Hepatocyte (in vitro differentiated cells): ENCODE measurements at regions not wholly inside any gene's neighbourhood (a gene's known extent, or its start where the extent isn't known, plus 50 kb on each side); places are given as distances from the start of the nearest gene placed in this dataset.

Experiments
- DNase-seq: peaks from one replicate; pipeline ENCODE4 v3.0.0-alpha.2; 2016; ENCODE audit warnings: low spot score
- H2AFZ ChIP-seq: fragments of 200-600 bp; sonication (generic); 2 replicates; pipeline ENCODE4 v1.6.0; 2016; ENCODE audit warnings: antibody characterized with exemption, mild to moderate bottlenecking
- H3K27ac ChIP-seq: fragments of 200-600 bp; sonication (generic); 2 replicates; pipeline ENCODE4 v1.5.1; 2016; ENCODE audit warnings: mild to moderate bottlenecking
- H3K27me3 ChIP-seq: fragments of 200-600 bp; sonication (generic); 2 replicates; pipeline ENCODE4 v1.6.1; 2016
- H3K36me3 ChIP-seq: fragments of 200-600 bp; sonication (generic); replicated peaks from 2 replicates; pipeline ENCODE4 v1.5.1; 2016; ENCODE audit warnings: low read depth; ENCODE audit not compliant: insufficient read depth
- H3K4me1 ChIP-seq: fragments of 200-600 bp; sonication (generic); 2 replicates; pipeline ENCODE4 v1.5.1; 2016; ENCODE audit warnings: mild to moderate bottlenecking, moderate library complexity; ENCODE audit not compliant: insufficient read depth
- H3K4me2 ChIP-seq: fragments of 200-600 bp; sonication (generic); 2 replicates; pipeline ENCODE4 v1.6.0; 2016
- H3K4me3 ChIP-seq: fragments of 200-600 bp; sonication (generic); 2 replicates; pipeline ENCODE4 v1.5.1; 2016; ENCODE audit warnings: mild to moderate bottlenecking
- H3K79me2 ChIP-seq: fragments of 200-600 bp; sonication (generic); 2 replicates; pipeline ENCODE4 v1.6.0; 2017; ENCODE audit warnings: mild to moderate bottlenecking
- H3K9me2 ChIP-seq: fragments of 200-600 bp; sonication (generic); replicated peaks from 2 replicates; pipeline ENCODE4 v1.6.0; 2017; ENCODE audit warnings: mild to moderate bottlenecking; ENCODE audit not compliant: insufficient read depth
- H3K9me3 ChIP-seq: fragments of 200-600 bp; sonication (generic); 2 replicates; pipeline ENCODE4 v1.5.1; 2016; ENCODE audit warnings: low read depth, mild to moderate bottlenecking
- H4K20me1 ChIP-seq: fragments of 200-600 bp; sonication (generic); 2 replicates; pipeline ENCODE4 v1.6.0; 2016; ENCODE audit warnings: mild to moderate bottlenecking; ENCODE audit not compliant: insufficient read depth, poor library complexity, severe bottlenecking
- CTCF ChIP-seq: fragments of 200-600 bp; sonication (generic); IDR thresholded peaks from 2 replicates; pipeline ENCODE4 v1.5.1; 2016; ENCODE audit warnings: antibody characterized with exemption, mild to moderate bottlenecking; ENCODE audit not compliant: poor library complexity
- EZH2 ChIP-seq: fragments of 200-600 bp; sonication (generic); IDR thresholded peaks from 2 replicates; pipeline ENCODE4 v1.6.1; 2016; ENCODE audit warnings: antibody characterized with exemption, mild to moderate bottlenecking, borderline replicate concordance
- EZH2phosphoT487 ChIP-seq: fragments of 200-600 bp; sonication (generic); IDR thresholded peaks from one replicate; pipeline ENCODE4 v1.6.1; 2018; ENCODE audit warnings: antibody characterized with exemption, mild to moderate bottlenecking, low read depth, moderate library complexity; ENCODE audit not compliant: unreplicated experiment, severe bottlenecking
- WGBS: methylation state at CpG from one replicate; pipeline ENCODE4 v1.1.6; 2016; ENCODE audit warnings: low lambda C conversion rate; ENCODE audit errors: missing lambda C conversion rate; 5-methylcytosine and 5-hydroxymethylcytosine counted together

GRCh38 chr11:105206633-105207032 is 67.1 kb upstream of the CARD18 start:
- H3K9me2 ChIP-seq = no peaks in the 10 kb centered on the region
- no peaks in the 10 kb centered on the region for H3K27me3 ChIP-seq
- TF ChIP-seq EZH2 (no peak), CTCF (no peak), EZH2phosphoT487 (no peak)
- no peak overlapping the region for H3K4me2 ChIP-seq
- no peak overlapping the region for H2AFZ ChIP-seq
- no peak overlapping the region for H3K4me3 ChIP-seq
- H3K27ac ChIP-seq = no peak overlapping the region
- WGBS = 60% methylated on average over 4 of the region's 4 CpGs
- no peaks in the 10 kb centered on the region for H4K20me1 ChIP-seq
- H3K9me3 ChIP-seq = no peaks in the 10 kb centered on the region
- H3K4me1 ChIP-seq = peaks cover 17% of the 10 kb centered on the region
- no peak for DNase-seq
- no peaks in the 10 kb centered on the region for H3K36me3 ChIP-seq
- no peaks in the 10 kb centered on the region for H3K79me2 ChIP-seq

- H2AFZ ChIP-seq = no peak overlapping the region
- H3K9me3 ChIP-seq = no peaks in the 10 kb centered on the region
- no peaks in the 10 kb centered on the region for H3K79me2 ChIP-seq
- TF ChIP-seq EZH2phosphoT487 (no peak), CTCF (no peak), EZH2 (no peak)
- H3K27ac ChIP-seq = no peak overlapping the region
- no peaks in the 10 kb centered on the region for H3K36me3 ChIP-seq
- no peaks in the 10 kb centered on the region for H3K27me3 ChIP-seq
- peaks cover 20% of the 10 kb centered on the region for H3K4me1 ChIP-seq
- H3K9me2 ChIP-seq = no peaks in the 10 kb centered on the region
- no peak overlapping the region for H3K4me3 ChIP-seq
- no peaks in the 10 kb centered on the region for H4K20me1 ChIP-seq
- H3K4me2 ChIP-seq = no peak overlapping the region
- no peak for DNase-seq
These were observed 65.1 kb upstream of the CARD18 start for GRCh38 chr11:105204636-105205035.

GRCh38 chr11:105203569-105204240 is 64.1 kb upstream of the CARD18 start:
- TF ChIP-seq EZH2phosphoT487 (no peak), EZH2 (no peak), CTCF (no peak)
- Histone ChIP-seq H3K36me3 (no peaks in the 10 kb centered on the region), H3K9me3 (no peaks in the 10 kb centered on the region), H4K20me1 (no peaks in the 10 kb centered on the region), H3K9me2 (no peaks in the 10 kb centered on the region), H3K27ac (no peak overlapping the region), H3K4me1 (peaks cover 20% of the 10 kb centered on the region), H3K4me2 (no peak overlapping the region), H2AFZ (no peak overlapping the region), H3K27me3 (no peaks in the 10 kb centered on the region), H3K79me2 (no peaks in the 10 kb centered on the region), H3K4me3 (no peak overlapping the region)
- no peak for DNase-seq
- 88% methylated on average over 2 of the region's 2 CpGs for WGBS
